Suprapubic skin (tissue), 4 donors: ENCODE measurements at regions not wholly inside any gene's neighbourhood (a gene's known extent, or its start where the extent isn't known, plus 50 kb on each side); places are given as distances from the start of the nearest gene placed in this dataset.

ENCODE experiments used
- EP300 ChIP-seq: sonication (generic); formaldehyde crosslinking; IDR thresholded peaks from one replicate; pipeline ENCODE4 v1.6.1; 2017; ENCODE audit warnings: antibody characterized with exemption
- POLR2A ChIP-seq, 2 donors: fragments of 450-650 bp; IDR thresholded peaks; one replicate each; pipeline ENCODE4 v1.6.1; 2017; ENCODE audit warnings: antibody characterized with exemption in 2 of 2, mild to moderate bottlenecking in 2 of 2, moderate library complexity in 2 of 2
- POLR2AphosphoS5 ChIP-seq, 3 donors: sonication (generic); formaldehyde crosslinking; IDR thresholded peaks; one replicate each; pipeline ENCODE4 v1.6.1; 2017; ENCODE audit warnings: antibody characterized with exemption in 3 of 3
- TF ChIP-seq, protein P1 (sequence below), 2 donors: fragments of 200-600 bp in 1 of 2; fragments of 450-650 bp in 1 of 2; sonication (generic) in 1 of 2; IDR thresholded peaks; one replicate each; pipeline ENCODE4 v1.5.1; 2016 to 2019; ENCODE audit warnings: antibody characterized with exemption in 2 of 2, mild to moderate bottlenecking in 1 of 2, moderate library complexity in 1 of 2

DNA sequence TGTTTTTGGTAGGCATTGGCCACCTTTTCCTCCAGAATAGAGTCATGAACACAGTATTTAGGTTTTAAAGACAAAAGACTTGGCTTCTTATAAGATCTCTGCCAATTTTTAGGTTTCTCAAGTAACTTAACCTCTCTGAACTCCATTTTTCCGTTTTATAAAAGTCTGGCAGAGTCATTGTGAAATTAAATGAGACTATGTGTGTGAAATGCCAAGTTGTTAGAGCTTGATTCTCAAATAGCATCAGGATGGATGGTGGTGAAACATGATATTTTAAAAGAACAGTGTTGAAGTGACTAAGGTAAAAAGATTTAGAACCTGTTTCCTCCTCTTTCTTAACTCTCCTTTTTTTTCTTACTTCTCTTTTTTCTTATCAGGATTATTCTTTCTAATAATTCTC, 617.7 kb upstream of the SLITRK1 start:
- TF ChIP-seq EP300 (no peak), POLR2AphosphoS5 (IDR thresholded peaks at IDR 0.05) (no peak), POLR2A (IDR thresholded peaks at IDR 0.05) (no peak)
- TF ChIP-seq, protein P1, sequence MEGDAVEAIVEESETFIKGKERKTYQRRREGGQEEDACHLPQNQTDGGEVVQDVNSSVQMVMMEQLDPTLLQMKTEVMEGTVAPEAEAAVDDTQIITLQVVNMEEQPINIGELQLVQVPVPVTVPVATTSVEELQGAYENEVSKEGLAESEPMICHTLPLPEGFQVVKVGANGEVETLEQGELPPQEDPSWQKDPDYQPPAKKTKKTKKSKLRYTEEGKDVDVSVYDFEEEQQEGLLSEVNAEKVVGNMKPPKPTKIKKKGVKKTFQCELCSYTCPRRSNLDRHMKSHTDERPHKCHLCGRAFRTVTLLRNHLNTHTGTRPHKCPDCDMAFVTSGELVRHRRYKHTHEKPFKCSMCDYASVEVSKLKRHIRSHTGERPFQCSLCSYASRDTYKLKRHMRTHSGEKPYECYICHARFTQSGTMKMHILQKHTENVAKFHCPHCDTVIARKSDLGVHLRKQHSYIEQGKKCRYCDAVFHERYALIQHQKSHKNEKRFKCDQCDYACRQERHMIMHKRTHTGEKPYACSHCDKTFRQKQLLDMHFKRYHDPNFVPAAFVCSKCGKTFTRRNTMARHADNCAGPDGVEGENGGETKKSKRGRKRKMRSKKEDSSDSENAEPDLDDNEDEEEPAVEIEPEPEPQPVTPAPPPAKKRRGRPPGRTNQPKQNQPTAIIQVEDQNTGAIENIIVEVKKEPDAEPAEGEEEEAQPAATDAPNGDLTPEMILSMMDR (IDR thresholded peaks at IDR 0.05) = no peak
